ENCODE measurements at regions not wholly inside any gene's neighbourhood (a gene's known extent, or its start where the extent isn't known, plus 50 kb on each side); places are given as distances from the start of the nearest gene placed in this dataset.

GRCh38 chr10:128487517-128487916 lies 361.3 kb upstream of the MKI67 start:
- intact Hi-C loops (cut with micrococcal nuclease; ENCODE audit: unreplicated experiment), result no loop called here
- FAIRE-seq, result no peak
- H3K9ac ChIP-seq (ENCODE audit: insufficient read depth, low read depth, low read length), result no peak overlapping the region
- no peaks in the 10 kb centered on the region for H3K9me3 ChIP-seq (ENCODE audit: low read length)
- no peaks in the 10 kb centered on the region for H4K20me1 ChIP-seq (ENCODE audit: insufficient read depth, low read length)
- TF ChIP-seq, protein P1, sequence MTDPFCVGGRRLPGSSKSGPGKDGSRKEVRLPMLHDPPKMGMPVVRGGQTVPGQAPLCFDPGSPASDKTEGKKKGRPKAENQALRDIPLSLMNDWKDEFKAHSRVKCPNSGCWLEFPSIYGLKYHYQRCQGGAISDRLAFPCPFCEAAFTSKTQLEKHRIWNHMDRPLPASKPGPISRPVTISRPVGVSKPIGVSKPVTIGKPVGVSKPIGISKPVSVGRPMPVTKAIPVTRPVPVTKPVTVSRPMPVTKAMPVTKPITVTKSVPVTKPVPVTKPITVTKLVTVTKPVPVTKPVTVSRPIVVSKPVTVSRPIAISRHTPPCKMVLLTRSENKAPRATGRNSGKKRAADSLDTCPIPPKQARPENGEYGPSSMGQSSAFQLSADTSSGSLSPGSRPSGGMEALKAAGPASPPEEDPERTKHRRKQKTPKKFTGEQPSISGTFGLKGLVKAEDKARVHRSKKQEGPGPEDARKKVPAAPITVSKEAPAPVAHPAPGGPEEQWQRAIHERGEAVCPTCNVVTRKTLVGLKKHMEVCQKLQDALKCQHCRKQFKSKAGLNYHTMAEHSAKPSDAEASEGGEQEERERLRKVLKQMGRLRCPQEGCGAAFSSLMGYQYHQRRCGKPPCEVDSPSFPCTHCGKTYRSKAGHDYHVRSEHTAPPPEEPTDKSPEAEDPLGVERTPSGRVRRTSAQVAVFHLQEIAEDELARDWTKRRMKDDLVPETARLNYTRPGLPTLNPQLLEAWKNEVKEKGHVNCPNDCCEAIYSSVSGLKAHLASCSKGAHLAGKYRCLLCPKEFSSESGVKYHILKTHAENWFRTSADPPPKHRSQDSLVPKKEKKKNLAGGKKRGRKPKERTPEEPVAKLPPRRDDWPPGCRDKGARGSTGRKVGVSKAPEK (CRISPR knock-in tag; IDR thresholded peaks at IDR 0.05; ENCODE audit: borderline replicate concordance), result no peak
- TF ChIP-seq KAT2B (IDR thresholded peaks at IDR 0.05; ENCODE audit: borderline replicate concordance, low read depth, low read length) (no peak), CTCF (CRISPR knock-in tag; IDR thresholded peaks at IDR 0.05) (no peak), FOXP1 (IDR thresholded peaks at IDR 0.05) (no peak), FOXP1 (CRISPR knock-in tag; IDR thresholded peaks at IDR 0.05) (no peak)
- no peaks in the 10 kb centered on the region for H3K4me1 ChIP-seq (ENCODE audit: insufficient read depth, low read length)
- H2AFZ ChIP-seq (ENCODE audit: low read length), result no peak overlapping the region
- ChIA-PET CTCF (ENCODE audit: low intra/inter-chr PET ratio, low total read pairs) (no interaction called here), POLR2A (no interaction called here)
- no peak for ATAC-seq
- DNase-seq (ENCODE audit: low spot score), result no peak
- H3K27ac ChIP-seq (ENCODE audit: extremely low read length, insufficient read depth, low read length), result no peak overlapping the region
- no peak overlapping the region for H3K4me2 ChIP-seq (ENCODE audit: low read depth, low read length)
- H3K79me2 ChIP-seq (ENCODE audit: insufficient read depth, low read length), result no peaks in the 10 kb centered on the region
- H3K4me3 ChIP-seq (replicated peaks in 1 of 3; ENCODE audit: insufficient read depth in 1 of 3, low read depth in 2 of 3, low read length in 3 of 3), result no peak overlapping the region
- in situ Hi-C loops (cut with HindIII; ENCODE audit: extremely low pct_ligation_motif_present, low pct_unique_long_range_greater_than_20kb), result no loop called here
- H3K36me3 ChIP-seq (replicated peaks in 1 of 2; ENCODE audit: control insufficient read depth in 1 of 2, insufficient read depth in 2 of 2, low read length in 2 of 2), result no peaks in the 10 kb centered on the region
- peaks cover 1 to 20% of the 10 kb centered on the region in 2 experiments; a peak in 4 of 5 replicates for H3K27me3 ChIP-seq (ENCODE audit: control insufficient read depth in 1 of 2, insufficient read depth in 2 of 2, low read length in 2 of 2)
- WGBS (ENCODE audit: low lambda C conversion rate), result 37% methylated on average over 5 of the region's 16 CpGs
- no TSS peak for BruUV-seq (replicated peaks)

All from HepG2 (cell line).